Neural cell (in vitro differentiated cells): ENCODE measurements at regions not wholly inside any gene's neighbourhood (a gene's known extent, or its start where the extent isn't known, plus 50 kb on each side); places are given as distances from the start of the nearest gene placed in this dataset.

Experiments
- H2AFZ ChIP-seq: fragments of 200-600, 300-800 bp; sonication (generic), shearing (Covaris generic); 2 replicates; pipeline ENCODE4 v1.6.0; 2014; ENCODE audit warnings: low read depth, mild to moderate bottlenecking, antibody characterized with exemption, low read length, moderate library complexity
- H3F3A ChIP-seq: fragments of 200-600 bp; shearing (Covaris generic); 2 replicates; pipeline ENCODE4 v1.6.1; 2016; ENCODE audit warnings: mild to moderate bottlenecking, moderate library complexity, mixed read lengths, antibody characterized with exemption, low read length; ENCODE audit not compliant: insufficient read depth, poor library complexity, severe bottlenecking
- H3K27ac ChIP-seq: fragments of 200-600, 300-800 bp; sonication (generic), shearing (Covaris generic); 2 replicates; pipeline ENCODE4 v1.5.1; 2014; ENCODE audit warnings: mild to moderate bottlenecking, low read length, moderate library complexity
- H3K27me3 ChIP-seq: fragments of 300-800, 200-600 bp; sonication (generic), shearing (Covaris generic); 2 replicates; pipeline ENCODE4 v1.6.0; 2014; ENCODE audit warnings: mild to moderate bottlenecking, low read depth, low read length, moderate library complexity; ENCODE audit not compliant: insufficient read depth
- H3K36me3 ChIP-seq: fragments of 300-800, 200-600 bp; sonication (generic), shearing (Covaris generic); 2 replicates; pipeline ENCODE4 v1.5.1; 2014; ENCODE audit warnings: mild to moderate bottlenecking, antibody characterized with exemption, low read length, moderate library complexity; ENCODE audit not compliant: insufficient read depth
- H3K4me2 ChIP-seq: fragments of 300-800, 200-600 bp; sonication (generic), shearing (Covaris generic); 2 replicates; pipeline ENCODE4 v1.6.0; 2014; ENCODE audit warnings: mild to moderate bottlenecking, low read length
- H3K4me3 ChIP-seq: fragments of 300-800, 200-600 bp; sonication (generic), shearing (Covaris generic); 2 replicates; pipeline ENCODE4 v1.5.1; 2014; ENCODE audit warnings: mild to moderate bottlenecking, low read length, moderate library complexity
- H3K79me2 ChIP-seq: fragments of 200-600 bp; shearing (Covaris generic); replicated peaks from 2 replicates; pipeline ENCODE4 v1.6.0; 2014; ENCODE audit warnings: mild to moderate bottlenecking, low read length, moderate library complexity; ENCODE audit not compliant: insufficient read depth
- H3K9ac ChIP-seq: fragments of 300-800, 200-600 bp; sonication (generic), shearing (Covaris generic); 2 replicates; pipeline ENCODE4 v1.6.1; 2016; ENCODE audit warnings: mild to moderate bottlenecking, low read length, mixed read lengths
- H3K9me2 ChIP-seq: fragments of 200-600 bp; shearing (Covaris generic); 2 replicates; pipeline ENCODE4 v1.6.1; 2016; ENCODE audit warnings: mild to moderate bottlenecking, low read length, mixed read lengths; ENCODE audit not compliant: insufficient read depth
- H3K9me3 ChIP-seq: fragments of 200-600, 300-800 bp; sonication (generic), shearing (Covaris generic); 2 replicates; pipeline ENCODE4 v1.6.1; 2016; ENCODE audit warnings: mild to moderate bottlenecking, mixed run types, low read length, moderate library complexity, mixed read lengths
- H4K20me1 ChIP-seq: fragments of 200-600 bp; shearing (Covaris generic); 2 replicates; pipeline ENCODE4 v1.6.1; 2016; ENCODE audit warnings: mild to moderate bottlenecking, mixed run types; ENCODE audit not compliant: insufficient read depth
- CTCF ChIP-seq: fragments of 450-650 bp; IDR thresholded peaks from 2 replicates; pipeline ENCODE4 v1.5.1; 2014; ENCODE audit warnings: antibody characterized with exemption, mild to moderate bottlenecking, moderate library complexity; ENCODE audit not compliant: poor library complexity, severe bottlenecking
- EP300 ChIP-seq: fragments of 450-650 bp; conservative IDR thresholded peaks from 2 replicates; pipeline ENCODE4 v1.6.1; 2014; ENCODE audit warnings: antibody characterized with exemption, mild to moderate bottlenecking, moderate library complexity; ENCODE audit not compliant: poor library complexity, severe bottlenecking
- EZH2 ChIP-seq: fragments of 200-600, 300-800 bp; shearing (Covaris generic), sonication (generic); IDR thresholded peaks from 2 replicates; pipeline ENCODE4 v1.6.1; 2014; ENCODE audit warnings: antibody characterized with exemption, low read length, borderline replicate concordance, mild to moderate bottlenecking; ENCODE audit not compliant: insufficient read depth, poor library complexity, severe bottlenecking
- MXI1 ChIP-seq: fragments of 450-650 bp; conservative IDR thresholded peaks from 2 replicates; pipeline ENCODE4 v1.6.1; 2014; ENCODE audit warnings: antibody characterized with exemption, mild to moderate bottlenecking; ENCODE audit not compliant: poor library complexity, severe bottlenecking
- POLR2AphosphoS5 ChIP-seq: IDR thresholded peaks from 2 replicates; pipeline ENCODE4 v1.6.1; 2012
- RAD21 ChIP-seq: fragments of 450-650 bp; conservative IDR thresholded peaks from 2 replicates; pipeline ENCODE4 v1.6.1; 2014; ENCODE audit warnings: antibody characterized with exemption, mild to moderate bottlenecking, moderate library complexity
- SMC3 ChIP-seq: fragments of 450-650 bp; conservative IDR thresholded peaks from 2 replicates; pipeline ENCODE4 v1.6.1; 2014; ENCODE audit warnings: antibody characterized with exemption, mild to moderate bottlenecking, moderate library complexity; ENCODE audit not compliant: poor library complexity
- TAF1 ChIP-seq: IDR thresholded peaks from 2 replicates; pipeline ENCODE4 v1.6.1; 2012; ENCODE audit warnings: low read depth
- TF ChIP-seq, protein P1 (sequence below): IDR thresholded peaks from 2 replicates; pipeline ENCODE4 v1.6.1; 2012; ENCODE audit warnings: borderline replicate concordance

GRCh38 chr2:117631152-117631945, 183.1 kb upstream of the DDX18 start:
- Histone ChIP-seq H3K9ac (no peak overlapping the region), H3K79me2 (no peaks in the 10 kb centered on the region), H3K9me3 (no peaks in the 10 kb centered on the region), H3K36me3 (no peaks in the 10 kb centered on the region), H3K27ac (no peak overlapping the region), H3K4me2 (no peak overlapping the region), H3F3A (no peaks in the 10 kb centered on the region), H3K27me3 (no peaks in the 10 kb centered on the region), H4K20me1 (no peaks in the 10 kb centered on the region), H2AFZ (no peak overlapping the region), H3K4me3 (peak overlapping the region; percentile 1), H3K9me2 (no peaks in the 10 kb centered on the region)
- TF ChIP-seq SMC3 (no peak), POLR2AphosphoS5 (no peak), EP300 (peak; percentile 18), CTCF (no peak), MXI1 (no peak)

DNA sequence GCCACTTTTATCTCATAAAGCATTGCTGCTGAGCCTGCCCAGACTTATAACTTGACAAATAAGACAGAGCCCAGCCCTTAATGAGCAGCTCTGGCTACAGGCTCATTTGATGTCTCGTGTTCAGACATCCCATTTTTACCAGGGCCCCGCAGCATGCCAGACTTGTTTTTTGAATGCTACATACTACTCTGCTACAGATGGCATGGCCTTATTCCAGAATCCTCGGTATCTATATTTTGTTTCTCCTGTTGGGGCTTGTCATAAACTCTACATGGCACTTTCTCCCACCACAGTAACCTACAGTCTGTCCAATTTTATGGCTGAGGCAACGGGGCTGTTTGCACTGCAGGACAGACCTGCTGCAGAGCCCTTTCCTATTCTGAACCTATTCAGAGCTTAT, 179.0 kb upstream of the DDX18 start:
- no peak for TF ChIP-seq EP300
- TF ChIP-seq POLR2AphosphoS5: no peak
- no peak for TF ChIP-seq CTCF
- no peak for TF ChIP-seq MXI1
- TF ChIP-seq, protein P1, sequence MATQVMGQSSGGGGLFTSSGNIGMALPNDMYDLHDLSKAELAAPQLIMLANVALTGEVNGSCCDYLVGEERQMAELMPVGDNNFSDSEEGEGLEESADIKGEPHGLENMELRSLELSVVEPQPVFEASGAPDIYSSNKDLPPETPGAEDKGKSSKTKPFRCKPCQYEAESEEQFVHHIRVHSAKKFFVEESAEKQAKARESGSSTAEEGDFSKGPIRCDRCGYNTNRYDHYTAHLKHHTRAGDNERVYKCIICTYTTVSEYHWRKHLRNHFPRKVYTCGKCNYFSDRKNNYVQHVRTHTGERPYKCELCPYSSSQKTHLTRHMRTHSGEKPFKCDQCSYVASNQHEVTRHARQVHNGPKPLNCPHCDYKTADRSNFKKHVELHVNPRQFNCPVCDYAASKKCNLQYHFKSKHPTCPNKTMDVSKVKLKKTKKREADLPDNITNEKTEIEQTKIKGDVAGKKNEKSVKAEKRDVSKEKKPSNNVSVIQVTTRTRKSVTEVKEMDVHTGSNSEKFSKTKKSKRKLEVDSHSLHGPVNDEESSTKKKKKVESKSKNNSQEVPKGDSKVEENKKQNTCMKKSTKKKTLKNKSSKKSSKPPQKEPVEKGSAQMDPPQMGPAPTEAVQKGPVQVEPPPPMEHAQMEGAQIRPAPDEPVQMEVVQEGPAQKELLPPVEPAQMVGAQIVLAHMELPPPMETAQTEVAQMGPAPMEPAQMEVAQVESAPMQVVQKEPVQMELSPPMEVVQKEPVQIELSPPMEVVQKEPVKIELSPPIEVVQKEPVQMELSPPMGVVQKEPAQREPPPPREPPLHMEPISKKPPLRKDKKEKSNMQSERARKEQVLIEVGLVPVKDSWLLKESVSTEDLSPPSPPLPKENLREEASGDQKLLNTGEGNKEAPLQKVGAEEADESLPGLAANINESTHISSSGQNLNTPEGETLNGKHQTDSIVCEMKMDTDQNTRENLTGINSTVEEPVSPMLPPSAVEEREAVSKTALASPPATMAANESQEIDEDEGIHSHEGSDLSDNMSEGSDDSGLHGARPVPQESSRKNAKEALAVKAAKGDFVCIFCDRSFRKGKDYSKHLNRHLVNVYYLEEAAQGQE: no peak
- TF ChIP-seq SMC3: no peak
- TF ChIP-seq EZH2: no peak
- no peak for TF ChIP-seq TAF1
- no peak for TF ChIP-seq RAD21
- no peaks in the 10 kb centered on the region for H4K20me1 ChIP-seq
- no peaks in the 10 kb centered on the region for H3K36me3 ChIP-seq
- H3K4me2 ChIP-seq: no peak overlapping the region
- no peaks in the 10 kb centered on the region for H3K9me3 ChIP-seq
- no peaks in the 10 kb centered on the region for H3K79me2 ChIP-seq
- no peak overlapping the region for H3K27ac ChIP-seq
- H3K9ac ChIP-seq: no peak overlapping the region
- H3K9me2 ChIP-seq: no peaks in the 10 kb centered on the region
- no peaks in the 10 kb centered on the region for H3F3A ChIP-seq
- no peak overlapping the region for H3K4me3 ChIP-seq
- H3K27me3 ChIP-seq: no peaks in the 10 kb centered on the region
- no peak overlapping the region for H2AFZ ChIP-seq
